Panc1 (cell line): ENCODE measurements at regions not wholly inside any gene's neighbourhood (a gene's known extent, or its start where the extent isn't known, plus 50 kb on each side); places are given as distances from the start of the nearest gene placed in this dataset.

Experiments used
- ATAC-seq: fragments of 200-7000 bp; cut with Tn5 transposase; 2 replicates; pipeline ENCODE4 v1.9.1; 2020; ENCODE audit warnings: mild to moderate bottlenecking, moderate library complexity
- BruUV-seq: library from RNA; stranded (reverse); fragments of 400-500 nt; replicated peaks from 2 replicates; lab custom pipeline; 2021; lab: Mats Ljungman, UMichigan
- CTCF ChIA-PET: fragments of 300-600 bp; sonication (Branson Sonifier 250); formaldehyde crosslinking; loops from one replicate; lab custom pipeline; 2022; ENCODE audit warnings: antibody characterized with exemption; lab: Charles Lee
- POLR2A ChIA-PET: fragments of 300-600 bp; sonication (Branson Sonifier 250); formaldehyde crosslinking; loops from one replicate; lab custom pipeline; 2022; ENCODE audit warnings: antibody characterized with exemption; lab: Charles Lee
- DNase-seq: peaks from one replicate; pipeline ENCODE4 v3.0.0-alpha.2; 2010; ENCODE audit warnings: low read depth, low spot score
- H3K27ac ChIP-seq: 2 replicates; pipeline ENCODE4 v1.5.1; 2011; ENCODE audit warnings: mild to moderate bottlenecking, low read length, inconsistent platforms
- H3K27me3 ChIP-seq: fragments of 200-500 bp; sonication (Bioruptor generic); 2 replicates; pipeline ENCODE4 v1.6.0; 2014; ENCODE audit warnings: low read length, inconsistent platforms; ENCODE audit not compliant: control insufficient read depth, insufficient read depth
- H3K36me3 ChIP-seq: fragments of 200-500 bp; sonication (Bioruptor generic); 2 replicates; pipeline ENCODE4 v1.5.1; 2014; ENCODE audit warnings: inconsistent platforms, mild to moderate bottlenecking, low read length, moderate library complexity; ENCODE audit not compliant: control insufficient read depth, insufficient read depth
- H3K4me1 ChIP-seq: 2 replicates; pipeline ENCODE4 v1.5.1; 2011; ENCODE audit warnings: inconsistent platforms, mild to moderate bottlenecking, low read length, moderate library complexity; ENCODE audit not compliant: control insufficient read depth, insufficient read depth
- H3K4me3 ChIP-seq, 2 experiments: 2 replicates each; pipeline ENCODE4 v1.5.1; 2011 to 2012; ENCODE audit warnings: low read depth in 2 of 2, low read length in 2 of 2, mild to moderate bottlenecking in 2 of 2, inconsistent platforms in 1 of 2, moderate library complexity in 1 of 2
- H3K9me3 ChIP-seq: fragments of 200-500 bp; sonication (Bioruptor generic); 2 replicates; pipeline ENCODE4 v1.5.1; 2014; ENCODE audit warnings: low read depth, mild to moderate bottlenecking, inconsistent platforms, low read length, moderate library complexity; ENCODE audit not compliant: control insufficient read depth, insufficient read depth
- CTCF ChIP-seq: fragments of 450-650 bp; IDR thresholded peaks from 2 replicates; pipeline ENCODE4 v1.5.1; 2017; ENCODE audit warnings: mild to moderate bottlenecking
- POLR2AphosphoS5 ChIP-seq: IDR thresholded peaks from 2 replicates; pipeline ENCODE4 v1.6.1; 2012; ENCODE audit warnings: mild to moderate bottlenecking, low read depth, low read length, moderate library complexity
- REST ChIP-seq, 2 experiments: IDR thresholded peaks; 2 replicates each; pipeline ENCODE4 v1.6.1; 2011 to 2012; ENCODE audit warnings: low read depth in 2 of 2, control low read depth in 1 of 2, low read length in 1 of 2, mild to moderate bottlenecking in 1 of 2, moderate library complexity in 1 of 2; ENCODE audit not compliant: insufficient read depth in 1 of 2
- SIN3A ChIP-seq: IDR thresholded peaks from 2 replicates; pipeline ENCODE4 v1.6.1; 2012; ENCODE audit warnings: low read depth, mild to moderate bottlenecking, low read length, moderate library complexity, borderline replicate concordance; ENCODE audit not compliant: insufficient read depth
- TCF7L2 ChIP-seq: IDR thresholded peaks from 2 replicates; pipeline ENCODE4 v1.6.1; 2011; ENCODE audit warnings: mild to moderate bottlenecking, low read depth, low read length, inconsistent platforms
- in situ Hi-C: cut with HindIII; loops from 2 replicates; pipeline ENCODE4 v1.10.0; 2016; ENCODE audit warnings: low sequenced_read_pairs, low pct_unique_long_range_greater_than_20kb
- intact Hi-C: fragments of 100-400 bp; cut with micrococcal nuclease; formaldehyde crosslinking; loops from one replicate; pipeline ENCODE4 v1.10.0; 2022; ENCODE audit not compliant: unreplicated experiment

- in situ Hi-C loops (no loop called here), intact Hi-C loops (no loop called here)
- ChIA-PET CTCF (no interaction called here), POLR2A (no interaction called here)
- no peaks in the 10 kb centered on the region for H3K9me3 ChIP-seq
- no peaks in the 10 kb centered on the region for H3K27me3 ChIP-seq
- DNase-seq (no peak), ATAC-seq (no peak)
- no peak overlapping the region for H3K4me3 ChIP-seq
- H3K27ac ChIP-seq, result no peak overlapping the region
- H3K4me1 ChIP-seq, result no peaks in the 10 kb centered on the region
- TF ChIP-seq TCF7L2 (no peak), SIN3A (no peak), CTCF (no peak), POLR2AphosphoS5 (no peak), REST (IDR thresholded peaks at IDR 0.05; ENCODE audit: insufficient read depth in 1 of 2, low read depth in 2 of 2, low read length in 1 of 2) (no peak)
- BruUV-seq, result no TSS peak
- H3K36me3 ChIP-seq, result no peaks in the 10 kb centered on the region
These were observed 117.2 kb upstream of the SALL1 start for GRCh38 chr16:51268237-51268636.

GRCh38 chr16:51267681-51268080 lies 116.6 kb upstream of the SALL1 start:
- intact Hi-C loops (no loop called here), in situ Hi-C loops (no loop called here)
- ATAC-seq, result no peak
- no peaks in the 10 kb centered on the region for H3K36me3 ChIP-seq
- ChIA-PET POLR2A (no interaction called here), CTCF (no interaction called here)
- DNase-seq, result no peak
- no peak for TF ChIP-seq REST (IDR thresholded peaks at IDR 0.05; ENCODE audit: insufficient read depth in 1 of 2, low read depth in 2 of 2, low read length in 1 of 2)
- no peak for TF ChIP-seq POLR2AphosphoS5
- no peak for TF ChIP-seq CTCF
- no peak for TF ChIP-seq TCF7L2
- TF ChIP-seq SIN3A, result no peak
- BruUV-seq, result no TSS peak
- no peaks in the 10 kb centered on the region for H3K27me3 ChIP-seq
- H3K4me1 ChIP-seq, result no peaks in the 10 kb centered on the region
- no peaks in the 10 kb centered on the region for H3K9me3 ChIP-seq
- no peak overlapping the region for H3K27ac ChIP-seq
- no peak overlapping the region for H3K4me3 ChIP-seq
